ENCODE measurements at regions not wholly inside any gene's neighbourhood (a gene's known extent, or its start where the extent isn't known, plus 50 kb on each side); places are given as distances from the start of the nearest gene placed in this dataset.

DNA sequence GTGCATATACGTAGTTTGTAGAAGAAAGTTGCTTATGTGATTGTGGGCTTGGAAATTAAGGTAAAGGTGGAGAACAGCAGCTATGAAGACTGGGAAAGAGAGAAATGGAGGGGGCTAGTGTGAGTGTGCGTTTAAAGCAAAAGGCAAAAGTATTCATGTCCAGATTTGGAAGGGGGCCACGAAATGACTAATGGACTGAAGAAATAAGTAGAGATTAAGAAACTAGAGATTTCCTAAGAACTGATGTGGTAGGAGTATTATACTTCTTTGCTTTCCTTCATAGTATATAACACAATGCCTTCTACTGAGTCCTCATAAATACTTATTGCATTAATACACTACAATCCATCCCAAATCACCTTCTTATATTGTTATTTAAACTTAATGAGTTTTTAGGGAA lies 298.6 kb upstream of the NOVA1 start:
- H3K36me3 ChIP-seq (ENCODE audit: control insufficient read depth in 2 of 2, insufficient read depth in 1 of 2, low read length in 2 of 2) = no peaks in the 10 kb centered on the region
- CTCF ChIA-PET = no interaction called here

DNA sequence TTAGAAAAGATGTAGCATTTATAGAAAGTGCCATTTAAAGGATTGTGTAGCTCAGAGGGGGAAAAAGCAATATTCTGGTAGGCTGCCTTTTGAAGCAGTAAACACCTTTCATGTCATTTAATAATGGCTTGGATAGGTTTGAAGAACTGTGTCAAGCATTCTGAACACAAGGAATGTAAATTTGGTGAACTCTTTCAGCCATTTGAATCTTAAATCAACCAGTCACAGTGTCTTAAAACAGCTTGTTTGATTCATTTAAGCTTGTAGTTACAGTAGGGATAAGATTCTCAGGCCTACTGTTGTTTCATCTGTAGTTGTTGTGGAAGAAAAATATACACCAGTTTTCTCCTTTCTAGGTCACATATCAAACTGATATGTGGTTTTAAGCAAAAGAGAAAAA lies 299.4 kb upstream of the NOVA1 start:
- TF ChIP-seq KLF8 (tag by site-specific recombination; IDR thresholded peaks at IDR 0.05) (no peak), WT1 (tag by site-specific recombination; IDR thresholded peaks at IDR 0.05) (no peak), ZNF701 (tag by site-specific recombination; IDR thresholded peaks at IDR 0.05) (no peak), ZNF274 (IDR thresholded peaks at IDR 0.05; ENCODE audit: low read length) (no peak), ZNF274 (tag by site-specific recombination; IDR thresholded peaks at IDR 0.05; ENCODE audit: borderline replicate concordance) (no peak), ZBTB10 (tag by site-specific recombination; IDR thresholded peaks at IDR 0.05) (no peak), ZNF621 (tag by site-specific recombination; IDR thresholded peaks at IDR 0.05) (no peak), ZNF510 (tag by site-specific recombination; IDR thresholded peaks at IDR 0.05; ENCODE audit: insufficient replicate concordance) (no peak), MEIS1 (CRISPR knock-in tag; IDR thresholded peaks at IDR 0.05; ENCODE audit: borderline replicate concordance) (no peak), ZNF132 (tag by site-specific recombination; IDR thresholded peaks at IDR 0.05; ENCODE audit: borderline replicate concordance) (no peak), ZNF501 (tag by site-specific recombination; IDR thresholded peaks at IDR 0.05) (no peak), ZNF548 (tag by site-specific recombination; IDR thresholded peaks at IDR 0.05) (no peak), ZNF664 (tag by site-specific recombination; IDR thresholded peaks at IDR 0.05) (no peak)
- TF ChIP-seq, protein P1, sequence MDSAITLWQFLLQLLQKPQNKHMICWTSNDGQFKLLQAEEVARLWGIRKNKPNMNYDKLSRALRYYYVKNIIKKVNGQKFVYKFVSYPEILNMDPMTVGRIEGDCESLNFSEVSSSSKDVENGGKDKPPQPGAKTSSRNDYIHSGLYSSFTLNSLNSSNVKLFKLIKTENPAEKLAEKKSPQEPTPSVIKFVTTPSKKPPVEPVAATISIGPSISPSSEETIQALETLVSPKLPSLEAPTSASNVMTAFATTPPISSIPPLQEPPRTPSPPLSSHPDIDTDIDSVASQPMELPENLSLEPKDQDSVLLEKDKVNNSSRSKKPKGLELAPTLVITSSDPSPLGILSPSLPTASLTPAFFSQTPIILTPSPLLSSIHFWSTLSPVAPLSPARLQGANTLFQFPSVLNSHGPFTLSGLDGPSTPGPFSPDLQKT (IDR thresholded peaks at IDR 0.05; ENCODE audit: borderline replicate concordance, low read depth, low read length) = no peak
- Histone ChIP-seq H3K36me3 (ENCODE audit: control insufficient read depth in 2 of 2, insufficient read depth in 1 of 2, low read length in 2 of 2) (no peaks in the 10 kb centered on the region), H3K9me3 (ENCODE audit: control insufficient read depth, insufficient read depth, low read depth, low read length) (no peaks in the 10 kb centered on the region), H3K27ac (ENCODE audit: extremely low read depth, low read depth, low read length) (no peak overlapping the region), H3K4me3 (ENCODE audit: low read depth, low read length) (no peak overlapping the region), H3K4me1 (ENCODE audit: control insufficient read depth, insufficient read depth, low read length) (no peaks in the 10 kb centered on the region)
- ChIA-PET CTCF (interaction anchor here (0.6 to 0.9 kb wide), 2 partner anchors 20 to 1020 kb away, joined by 3 read pairs; no protein-coding TSS in a partner anchor), POLR2A (no interaction called here)

More for the DNA sequence above, 298.6 kb upstream of the NOVA1 start:
- no peaks in the 10 kb centered on the region for H3K9me3 ChIP-seq (ENCODE audit: control insufficient read depth, insufficient read depth, low read depth, low read length)
- POLR2A ChIA-PET = no interaction called here
- H3K4me3 ChIP-seq (ENCODE audit: low read depth, low read length) = no peak overlapping the region
- no peak for TF ChIP-seq ZNF501 (tag by site-specific recombination; IDR thresholded peaks at IDR 0.05)
- TF ChIP-seq KLF7 (tag by site-specific recombination; IDR thresholded peaks at IDR 0.05; ENCODE audit: borderline replicate concordance) = no peak
- TF ChIP-seq GLIS2 (tag by site-specific recombination; IDR thresholded peaks at IDR 0.05) = no peak
- TF ChIP-seq ZFP3 (tag by site-specific recombination; IDR thresholded peaks at IDR 0.05; ENCODE audit: low read depth) = no peak
- no peaks in the 10 kb centered on the region for H3K4me1 ChIP-seq (ENCODE audit: control insufficient read depth, insufficient read depth, low read length)
- H3K27ac ChIP-seq (ENCODE audit: extremely low read depth, low read depth, low read length) = no peak overlapping the region

- Histone ChIP-seq H3K4me1 (ENCODE audit: control insufficient read depth, insufficient read depth, low read length) (no peaks in the 10 kb centered on the region), H3K4me3 (ENCODE audit: low read depth, low read length) (no peak overlapping the region), H3K9me3 (ENCODE audit: control insufficient read depth, insufficient read depth, low read depth, low read length) (no peaks in the 10 kb centered on the region), H3K36me3 (ENCODE audit: control insufficient read depth in 2 of 2, insufficient read depth in 1 of 2, low read length in 2 of 2) (no peaks in the 10 kb centered on the region), H3K27ac (ENCODE audit: extremely low read depth, low read depth, low read length) (no peak overlapping the region)
- POLR2A ChIA-PET = no interaction called here
- CTCF ChIA-PET = interaction anchor here (0.6 kb wide), 2 partner anchors 71 to 73 kb away, joined by 3 to 4 read pairs; no protein-coding TSS in a partner anchor
- no peak for TF ChIP-seq SCRT1 (tag by site-specific recombination; IDR thresholded peaks at IDR 0.05; ENCODE audit: borderline replicate concordance)
- no peak for TF ChIP-seq PRDM10 (tag by site-specific recombination; IDR thresholded peaks at IDR 0.05)
- TF ChIP-seq ZNF843 (tag by site-specific recombination; IDR thresholded peaks at IDR 0.05) = no peak
- TF ChIP-seq ZNF791 (tag by site-specific recombination; IDR thresholded peaks at IDR 0.05) = no peak
- TF ChIP-seq MZF1 (tag by site-specific recombination; IDR thresholded peaks at IDR 0.05; ENCODE audit: borderline replicate concordance) = no peak
- no peak for TF ChIP-seq ZBTB1 (tag by site-specific recombination; IDR thresholded peaks at IDR 0.05)
- TF ChIP-seq ZNF639 (tag by site-specific recombination; IDR thresholded peaks at IDR 0.05) = no peak
- no peak for TF ChIP-seq SP3 (tag by site-specific recombination; IDR thresholded peaks at IDR 0.05)
Observed at GRCh38 chr14:26905229-26905628, 307.4 kb upstream of the NOVA1 start.

Measured in HEK293 (cell line).